ENCODE measurements at regions not wholly inside any gene's neighbourhood (a gene's known extent, or its start where the extent isn't known, plus 50 kb on each side); places are given as distances from the start of the nearest gene placed in this dataset.
"Not testable (repeated sequence)": the region's sequence is repeated elsewhere in the genome, so short reads cannot be mapped to it uniquely, and the experiment has no call there.

DNA sequence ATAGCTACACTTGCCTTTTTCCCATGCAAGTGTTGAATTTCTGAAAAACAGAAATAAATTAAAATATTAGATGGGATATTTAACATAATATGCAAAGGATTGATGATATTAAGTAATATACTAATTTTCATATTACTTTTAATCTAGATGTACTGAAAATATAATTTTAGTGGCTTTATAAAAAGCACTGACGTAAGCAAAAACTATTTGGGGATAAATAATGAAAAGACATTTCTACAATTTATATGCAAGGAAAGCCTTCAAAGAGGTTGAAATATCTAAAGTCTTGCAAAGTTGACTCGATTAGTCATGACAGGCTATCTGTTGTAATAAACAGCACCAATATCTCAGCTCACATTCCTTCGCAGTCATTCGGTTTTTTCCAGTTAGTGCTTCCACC, 94.9 kb upstream of the ABCB5 start:
- DNase-seq (ENCODE audit: low spot score) = no peak

DNA sequence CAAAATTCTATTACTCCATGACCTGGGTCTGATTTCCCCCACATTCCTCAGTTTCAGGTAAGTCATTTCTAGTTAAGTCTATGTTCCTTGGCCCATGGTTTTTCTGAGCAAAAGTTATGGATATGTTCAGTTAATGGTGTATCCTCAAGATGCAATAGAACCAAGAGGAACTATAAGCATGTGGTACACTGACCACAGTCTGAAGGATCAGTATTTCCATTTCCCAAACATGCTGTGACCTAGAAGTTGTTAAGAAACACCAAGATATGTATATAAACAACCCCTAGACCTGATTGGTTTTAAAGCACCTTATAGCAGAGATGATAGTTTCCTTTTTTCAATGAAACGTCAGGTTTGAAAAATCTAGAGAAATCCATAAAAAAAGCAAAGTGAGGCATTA, 94.2 kb upstream of the ABCB5 start:
- no peak for DNase-seq (ENCODE audit: low spot score)

GRCh38 chr7:20529260-20529659, 86.2 kb upstream of the ABCB5 start:
- DNase-seq (ENCODE audit: low spot score) = no peak

GRCh38 chr7:20532890-20533289, 82.6 kb upstream of the ABCB5 start:
- no peak for DNase-seq (ENCODE audit: low spot score)

GRCh38 chr7:20534543-20534942, 80.9 kb upstream of the ABCB5 start:
- DNase-seq (ENCODE audit: low spot score) = no peak

GRCh38 chr7:20535541-20535940, 79.9 kb upstream of the ABCB5 start:
- no peak for DNase-seq (ENCODE audit: low spot score)

DNA sequence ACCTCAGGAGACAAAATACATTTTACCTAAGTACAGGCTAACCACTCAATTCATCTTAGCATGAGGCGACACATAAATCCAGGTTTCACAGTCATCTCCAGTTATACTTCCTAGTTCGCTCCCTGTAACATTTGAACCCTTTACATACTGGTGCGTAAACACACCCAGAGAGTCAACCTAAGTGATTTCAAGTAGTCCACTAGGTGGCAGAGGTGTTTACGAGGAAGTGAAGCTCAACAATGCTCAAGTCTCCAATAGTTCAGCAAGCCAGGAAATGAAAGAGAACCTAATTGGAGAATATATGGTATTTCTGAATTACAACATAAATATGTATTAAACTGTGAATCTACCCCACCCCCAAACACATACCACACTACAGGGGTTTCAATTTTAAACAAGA, 76.3 kb upstream of the ABCB5 start:
- DNase-seq (ENCODE audit: low spot score) = peak; percentile 44

GRCh38 chr7:20541608-20542349, 73.7 kb upstream of the ABCB5 start:
- DNase-seq (ENCODE audit: low spot score) = no peak

DNA sequence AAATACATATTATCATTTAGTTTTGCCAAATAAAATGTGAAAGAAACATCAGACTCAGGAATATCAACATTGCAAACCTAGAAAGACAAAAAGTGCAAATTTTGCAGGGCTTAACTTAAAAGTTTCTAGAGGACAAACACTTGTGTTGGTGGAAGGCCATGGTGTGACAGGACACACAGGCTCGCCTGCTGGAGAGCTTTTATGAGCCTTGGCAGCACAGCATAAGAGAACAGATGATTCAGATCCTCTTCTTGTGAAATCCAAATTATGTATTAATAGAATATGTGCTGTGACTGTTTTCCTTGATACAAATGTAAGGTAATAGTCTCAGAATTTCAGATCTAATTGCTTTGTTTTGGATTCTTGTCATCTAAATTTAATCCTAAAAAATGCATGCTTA, 72.9 kb upstream of the ABCB5 start:
- no peak for DNase-seq (ENCODE audit: low spot score)

- DNase-seq (ENCODE audit: low spot score) = no peak
Measured at GRCh38 chr7:20543500-20543899, 72.0 kb upstream of the ABCB5 start.

GRCh38 chr7:20545016-20545415, 70.5 kb upstream of the ABCB5 start:
- DNase-seq (ENCODE audit: low spot score) = no peak

DNA sequence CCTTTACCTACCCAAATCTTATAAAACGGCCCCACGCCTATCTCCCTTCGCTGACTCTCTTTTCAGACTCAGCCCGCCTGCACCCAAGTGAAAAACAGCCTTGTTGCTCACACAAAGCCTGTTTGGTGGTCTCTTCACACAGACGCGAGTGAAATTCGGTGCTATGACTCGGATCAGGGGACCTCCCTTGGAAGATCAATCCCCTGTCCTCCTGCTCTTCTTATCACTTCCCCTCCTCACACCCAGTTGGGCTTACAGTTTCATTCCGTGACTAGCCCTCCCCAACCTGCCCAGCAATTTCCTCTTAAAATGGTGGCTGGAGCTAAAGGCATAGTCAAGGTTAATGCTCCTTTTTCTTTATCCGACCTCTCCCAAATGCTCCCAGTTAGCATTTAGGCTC, 68.5 kb upstream of the ABCB5 start:
- DNase-seq (ENCODE audit: low spot score) = not testable (repeated sequence)

GRCh38 chr7:20554072-20554471, 61.4 kb upstream of the ABCB5 start:
- no peak for DNase-seq (ENCODE audit: low spot score)

DNA sequence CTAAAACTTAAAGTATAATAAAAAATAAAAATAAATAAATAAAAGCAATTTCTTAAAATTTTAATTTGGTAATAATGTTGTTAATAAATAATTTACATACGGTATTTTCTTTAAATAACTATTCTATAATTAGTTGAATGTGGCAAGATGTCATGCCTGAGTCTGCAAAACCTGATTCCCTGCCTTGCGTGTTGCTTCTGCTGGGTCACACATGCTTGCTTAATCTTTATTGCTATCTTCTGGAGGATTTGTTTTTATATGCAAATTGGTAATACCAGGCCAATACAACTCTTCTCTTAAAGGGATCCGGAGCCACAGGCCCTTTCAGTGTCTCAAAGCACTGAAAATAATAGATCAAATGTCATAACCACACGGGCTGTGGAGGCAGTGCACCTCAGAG, 59.4 kb upstream of the ABCB5 start:
- DNase-seq (ENCODE audit: low spot score) = no peak

DNA sequence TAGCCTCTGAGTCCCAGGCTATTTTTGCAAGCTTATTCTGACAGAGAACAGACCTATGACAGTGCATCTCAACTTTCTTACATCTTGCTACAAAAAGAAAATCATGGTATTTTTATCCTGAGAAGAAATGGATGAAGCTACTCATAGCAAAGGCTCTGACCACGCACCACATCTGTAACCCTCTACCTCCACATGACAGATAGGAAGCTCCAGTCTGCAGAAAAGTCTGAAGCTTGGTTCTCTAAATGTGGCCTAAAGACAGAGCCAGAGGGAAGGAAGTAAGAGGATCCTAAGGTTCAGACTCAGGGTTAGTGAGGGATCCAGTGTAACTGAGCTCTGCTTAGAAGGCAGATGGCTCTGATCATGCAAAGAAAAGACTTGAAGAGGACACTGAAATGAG, 58.4 kb upstream of the ABCB5 start:
- no peak for DNase-seq (ENCODE audit: low spot score)

- DNase-seq (ENCODE audit: low spot score) = no peak
Measured at GRCh38 chr7:20558963-20559716, 56.3 kb upstream of the ABCB5 start.

GRCh38 chr7:20559883-20560282, 55.6 kb upstream of the ABCB5 start:
- no peak for DNase-seq (ENCODE audit: low spot score)

DNA sequence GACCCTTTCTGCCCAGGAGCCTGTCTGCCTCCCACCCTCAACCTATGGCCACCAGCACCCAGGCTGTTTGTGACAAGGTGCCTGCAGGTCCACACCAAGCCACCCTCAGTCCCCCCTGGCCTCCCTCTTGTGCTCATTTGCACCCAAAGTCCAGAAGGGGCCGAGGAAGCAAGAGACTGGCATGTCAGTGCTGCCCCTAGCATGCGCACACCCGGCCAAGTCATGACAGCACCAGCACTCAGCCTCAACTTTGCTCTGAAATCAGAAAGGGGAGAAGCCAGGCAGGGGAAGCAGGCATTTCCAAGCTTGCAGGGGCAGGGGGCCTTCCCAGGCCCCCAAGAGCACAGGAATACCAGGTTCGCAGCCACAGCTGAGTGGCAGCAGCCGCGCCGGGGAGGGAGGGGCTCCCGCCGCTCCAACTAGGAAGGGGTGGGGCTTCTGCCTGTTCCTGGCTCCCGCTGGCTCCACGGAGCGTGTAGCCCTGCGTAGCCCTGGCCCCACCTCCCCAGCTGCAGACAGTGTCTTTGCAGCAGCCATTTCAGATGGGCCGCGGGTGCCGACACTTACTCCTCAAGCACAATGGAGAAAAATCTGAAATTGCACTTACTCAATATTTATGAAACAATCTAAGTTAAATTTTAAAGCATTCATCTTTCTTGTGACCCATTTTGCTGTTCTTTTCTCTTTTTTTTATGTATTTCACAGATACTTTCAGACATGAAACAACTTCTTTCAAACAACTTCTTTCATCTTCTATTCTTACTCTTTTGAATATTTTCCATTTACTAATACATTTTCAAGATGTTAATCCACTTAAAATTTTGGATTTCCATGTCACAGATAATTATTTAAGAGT, 54.9 kb upstream of the ABCB5 start:
- no peak for DNase-seq (ENCODE audit: low spot score)

GRCh38 chr7:20561466-20561865, 54.0 kb upstream of the ABCB5 start:
- no peak for DNase-seq (ENCODE audit: low spot score)

DNA sequence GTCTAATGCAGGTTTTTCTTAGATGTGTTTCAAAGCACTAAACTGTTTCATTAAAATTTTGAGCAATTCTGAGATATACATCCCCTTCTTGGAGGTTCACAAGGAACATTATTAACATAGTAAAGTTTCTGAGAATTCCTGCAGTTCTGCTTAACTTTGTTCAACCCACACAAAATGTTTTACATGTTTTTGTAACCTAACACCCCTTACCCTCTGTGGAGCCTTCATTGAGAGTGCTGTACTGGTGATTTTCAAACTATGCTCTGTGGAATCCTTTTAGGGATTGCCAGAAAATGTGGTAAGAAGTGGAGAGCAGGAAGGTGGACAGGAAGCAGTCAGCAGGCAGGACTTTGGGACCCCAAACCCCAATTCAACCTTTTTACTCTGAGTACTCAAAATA, 53.6 kb upstream of the ABCB5 start:
- DNase-seq (ENCODE audit: low spot score) = no peak

- no peak for DNase-seq (ENCODE audit: low spot score)
Measured at GRCh38 chr7:20562461-20562860, 53.0 kb upstream of the ABCB5 start.
